ENCODE measurements at regions not wholly inside any gene's neighbourhood (a gene's known extent, or its start where the extent isn't known, plus 50 kb on each side); places are given as distances from the start of the nearest gene placed in this dataset.

GRCh38 chr9:23005156-23005555 lies 558.5 kb downstream of the DMRTA1 start:
- intact Hi-C loops (cut with micrococcal nuclease) (no loop called here), in situ Hi-C loops (cut with MboI; ENCODE audit: low sequenced_read_pairs) (no loop called here), dilution Hi-C loops (cut with HindIII; ENCODE audit: low sequenced_read_pairs, unreplicated experiment) (no loop called here)
- H3K27ac ChIP-seq (ENCODE audit: insufficient read depth, low read length), result no peak overlapping the region
- H2AK9ac ChIP-seq (replicated peaks; ENCODE audit: low read depth, low read length, poor library complexity), result no peak overlapping the region
- no peak overlapping the region for H3K4me2 ChIP-seq (ENCODE audit: low read depth, low read length)
- no peak overlapping the region for H2BK20ac ChIP-seq (ENCODE audit: low read depth, low read length)
- no peaks in the 10 kb centered on the region for H3K9me1 ChIP-seq (ENCODE audit: insufficient read depth, low read length)
- H2BK120ac ChIP-seq (ENCODE audit: low read depth, low read length), result no peak overlapping the region
- no peak for ATAC-seq (ENCODE audit: low read depth)
- WGBS, 2 experiments (ENCODE audit: extremely low coverage in 2 of 2, insufficient read length in 1 of 2), result no CpG with 5 or more reads among the region's 5 CpGs
- H3K4ac ChIP-seq (ENCODE audit: low read depth, low read length), result no peak overlapping the region
- no peak for DNase-seq
- no peaks in the 10 kb centered on the region for H4K20me1 ChIP-seq (ENCODE audit: insufficient read depth, low read length)
- ChIA-PET POLR2A (ENCODE audit: unreplicated experiment) (no interaction called here), CTCF (no interaction called here)
- no peak overlapping the region for H2AFZ ChIP-seq (replicated peaks; ENCODE audit: low read length, poor library complexity)
- H3K4me1 ChIP-seq (ENCODE audit: control insufficient read depth, insufficient read depth, low read length), result no peaks in the 10 kb centered on the region
- no TSS peak for BruUV-seq (replicated peaks)
- no peak overlapping the region for H2BK15ac ChIP-seq (ENCODE audit: low read depth, low read length)
- no peak overlapping the region for H2BK5ac ChIP-seq (ENCODE audit: low read depth, low read length, poor library complexity, severe bottlenecking)
- no peak overlapping the region for H3K9ac ChIP-seq (ENCODE audit: low read depth, low read length)
- no peak overlapping the region for H2AK5ac ChIP-seq (ENCODE audit: low read depth, low read length)
- no peak for TF ChIP-seq MAZ (IDR thresholded peaks at IDR 0.05; ENCODE audit: borderline replicate concordance, low read depth, low read length)
- no peak for TF ChIP-seq SMC3 (IDR thresholded peaks at IDR 0.05; ENCODE audit: low read depth, low read length)
- no peak for TF ChIP-seq NFE2L2 (IDR thresholded peaks at IDR 0.05; ENCODE audit: low read depth, low read length)
- no peak for TF ChIP-seq MAFK (IDR thresholded peaks at IDR 0.05; ENCODE audit: low read depth, low read length)
- no peak overlapping the region for H3K4me3 ChIP-seq (ENCODE audit: insufficient read depth, low read depth, low read length)
- no peaks in the 10 kb centered on the region for H3K27me3 ChIP-seq (ENCODE audit: control insufficient read depth, insufficient read depth, low read length)
- H3K14ac ChIP-seq (replicated peaks; ENCODE audit: low read depth, low read length), result no peak overlapping the region
- no peak overlapping the region for H4K5ac ChIP-seq (ENCODE audit: low read depth, low read length)
- no peaks in the 10 kb centered on the region for H3K79me1 ChIP-seq (ENCODE audit: low read depth in 1 of 2, low read length in 2 of 2)
- no peak overlapping the region for H3K23ac ChIP-seq (ENCODE audit: low read depth, low read length)
- H3K36me3 ChIP-seq (ENCODE audit: control insufficient read depth, insufficient read depth, low read length), result no peaks in the 10 kb centered on the region
- H4K91ac ChIP-seq (ENCODE audit: insufficient read depth, low read depth, low read length), result no peak overlapping the region
- no peaks in the 10 kb centered on the region; the same call in 1 of the 2 replicates for H3K9me3 ChIP-seq (ENCODE audit: control insufficient read depth, insufficient read depth, low read length)
- H3K56ac ChIP-seq (ENCODE audit: extremely low read depth, insufficient read depth, low read length), result no peak overlapping the region
- no peak overlapping the region for H4K8ac ChIP-seq (ENCODE audit: low read depth in 2 of 2, low read length in 2 of 2)
- H3K18ac ChIP-seq (ENCODE audit: low read depth, low read length), result no peak overlapping the region

Measured in IMR-90 (cell line).